Brain microvascular endothelial cell (primary cell): ENCODE measurements at regions not wholly inside any gene's neighbourhood (a gene's known extent, or its start where the extent isn't known, plus 50 kb on each side); places are given as distances from the start of the nearest gene placed in this dataset.

Source experiments
- DNase-seq: peaks from one replicate; pipeline ENCODE4 v3.0.0-alpha.2; 2020
- H3K27ac ChIP-seq: fragments of 250-450 bp; sonication (Bioruptor Pico); 2 replicates; pipeline ENCODE4 v1.5.1; 2020; ENCODE audit warnings: mild to moderate bottlenecking, moderate library complexity
- H3K27me3 ChIP-seq: fragments of 250-450 bp; sonication (Bioruptor Pico); replicated peaks from 2 replicates; pipeline ENCODE4 v1.5.1; 2020; ENCODE audit warnings: mild to moderate bottlenecking
- H3K36me3 ChIP-seq: fragments of 250-450 bp; sonication (Bioruptor Pico); replicated peaks from 2 replicates; pipeline ENCODE4 v1.5.1; 2020; ENCODE audit warnings: mild to moderate bottlenecking
- H3K4me3 ChIP-seq: 2 replicates; pipeline ENCODE4 v1.5.1; 2011; ENCODE audit warnings: low read depth, mild to moderate bottlenecking, control low read depth, low read length, moderate library complexity
- in situ Hi-C: cut with HindIII; loops from 2 replicates; pipeline ENCODE4 v1.10.0; 2017; ENCODE audit warnings: low sequenced_read_pairs, low pct_ligation_motif_present
- TF ChIP-seq, protein P1 (sequence below): IDR thresholded peaks from 2 replicates; pipeline ENCODE4 v1.5.1; 2011; ENCODE audit warnings: low read depth, mild to moderate bottlenecking, moderate library complexity, low read length, control low read depth, inconsistent platforms; ENCODE audit errors: missing control alignments

DNA sequence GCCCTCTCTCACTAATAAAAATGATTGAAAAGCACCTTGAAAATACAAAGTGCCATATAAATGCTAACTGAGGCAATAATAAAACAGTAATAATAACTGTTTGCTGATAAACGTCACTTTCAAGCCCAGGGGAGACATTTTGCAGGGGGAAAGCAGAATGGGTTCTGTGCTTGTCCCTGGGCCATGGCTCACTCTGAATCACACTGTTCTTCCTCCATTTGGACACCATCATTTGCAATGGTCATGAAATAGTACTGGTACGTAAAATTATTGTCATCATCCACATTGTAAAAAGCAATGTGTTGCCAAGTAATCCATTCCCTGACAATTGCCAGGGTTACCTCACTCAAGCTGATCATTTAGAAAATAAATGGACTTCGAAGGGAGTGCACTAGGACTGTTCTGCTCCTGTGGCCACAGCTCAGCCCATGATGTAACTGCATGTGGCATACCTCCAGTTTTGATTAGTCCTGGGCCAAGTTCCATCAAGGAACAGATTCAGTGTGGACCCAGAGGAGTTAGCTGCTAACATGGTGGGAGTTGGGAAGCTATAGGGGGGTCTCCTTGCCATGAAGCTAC lies 508.8 kb upstream of the CELF4 start:
- Histone ChIP-seq H3K27ac (no peak overlapping the region), H3K27me3 (no peaks in the 10 kb centered on the region), H3K4me3 (no peak overlapping the region), H3K36me3 (no peaks in the 10 kb centered on the region)
- no peak for DNase-seq
- in situ Hi-C loops, result no loop called here
- TF ChIP-seq, protein P1, sequence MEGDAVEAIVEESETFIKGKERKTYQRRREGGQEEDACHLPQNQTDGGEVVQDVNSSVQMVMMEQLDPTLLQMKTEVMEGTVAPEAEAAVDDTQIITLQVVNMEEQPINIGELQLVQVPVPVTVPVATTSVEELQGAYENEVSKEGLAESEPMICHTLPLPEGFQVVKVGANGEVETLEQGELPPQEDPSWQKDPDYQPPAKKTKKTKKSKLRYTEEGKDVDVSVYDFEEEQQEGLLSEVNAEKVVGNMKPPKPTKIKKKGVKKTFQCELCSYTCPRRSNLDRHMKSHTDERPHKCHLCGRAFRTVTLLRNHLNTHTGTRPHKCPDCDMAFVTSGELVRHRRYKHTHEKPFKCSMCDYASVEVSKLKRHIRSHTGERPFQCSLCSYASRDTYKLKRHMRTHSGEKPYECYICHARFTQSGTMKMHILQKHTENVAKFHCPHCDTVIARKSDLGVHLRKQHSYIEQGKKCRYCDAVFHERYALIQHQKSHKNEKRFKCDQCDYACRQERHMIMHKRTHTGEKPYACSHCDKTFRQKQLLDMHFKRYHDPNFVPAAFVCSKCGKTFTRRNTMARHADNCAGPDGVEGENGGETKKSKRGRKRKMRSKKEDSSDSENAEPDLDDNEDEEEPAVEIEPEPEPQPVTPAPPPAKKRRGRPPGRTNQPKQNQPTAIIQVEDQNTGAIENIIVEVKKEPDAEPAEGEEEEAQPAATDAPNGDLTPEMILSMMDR, result no peak

DNA sequence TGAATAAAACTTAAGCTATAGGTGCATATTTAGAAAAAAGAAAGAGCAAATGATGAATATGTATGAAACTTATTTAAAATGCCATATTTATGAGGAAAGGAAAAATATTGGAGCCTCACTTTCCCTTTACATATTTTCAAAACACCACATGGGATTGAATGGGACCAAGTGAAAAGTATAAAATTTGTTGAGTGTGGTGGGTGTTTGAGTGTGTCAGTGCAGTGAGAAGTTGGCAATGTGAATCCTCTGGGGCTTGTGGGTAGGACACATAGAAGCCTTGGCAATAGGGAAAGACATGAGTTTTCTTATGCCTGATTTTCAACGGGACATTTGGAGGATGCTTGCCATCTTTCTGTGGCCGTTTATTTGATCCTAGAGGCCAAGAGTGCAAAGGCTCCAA lies 502.2 kb upstream of the CELF4 start:
- TF ChIP-seq, protein P1, result no peak
- in situ Hi-C loops, result no loop called here
- Histone ChIP-seq H3K27me3 (no peaks in the 10 kb centered on the region), H3K27ac (no peak overlapping the region), H3K4me3 (no peak overlapping the region), H3K36me3 (no peaks in the 10 kb centered on the region)
- no peak for DNase-seq

DNA sequence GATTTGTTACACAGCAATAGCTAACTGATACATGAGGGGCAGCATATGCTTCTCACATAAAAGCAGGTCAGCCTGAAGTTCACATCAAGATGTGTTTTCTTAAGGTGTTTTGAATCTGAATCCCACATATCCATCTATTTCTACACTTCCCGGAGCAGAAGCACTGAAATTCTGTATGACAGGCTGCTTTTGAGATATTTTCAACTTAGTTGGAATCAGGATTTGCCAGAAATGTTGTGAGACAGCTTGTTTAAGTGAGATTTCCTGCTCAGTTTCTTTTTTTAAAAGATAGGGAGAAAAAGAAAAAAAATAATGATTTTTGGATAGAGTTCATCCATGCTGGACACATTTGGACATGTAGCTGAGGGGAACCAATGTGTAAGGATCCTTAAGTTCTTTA lies 501.5 kb upstream of the CELF4 start:
- Histone ChIP-seq H3K36me3 (no peaks in the 10 kb centered on the region), H3K27me3 (no peaks in the 10 kb centered on the region), H3K27ac (no peak overlapping the region), H3K4me3 (no peak overlapping the region)
- in situ Hi-C loops, result no loop called here
- no peak for DNase-seq
- TF ChIP-seq, protein P1, result no peak

DNA sequence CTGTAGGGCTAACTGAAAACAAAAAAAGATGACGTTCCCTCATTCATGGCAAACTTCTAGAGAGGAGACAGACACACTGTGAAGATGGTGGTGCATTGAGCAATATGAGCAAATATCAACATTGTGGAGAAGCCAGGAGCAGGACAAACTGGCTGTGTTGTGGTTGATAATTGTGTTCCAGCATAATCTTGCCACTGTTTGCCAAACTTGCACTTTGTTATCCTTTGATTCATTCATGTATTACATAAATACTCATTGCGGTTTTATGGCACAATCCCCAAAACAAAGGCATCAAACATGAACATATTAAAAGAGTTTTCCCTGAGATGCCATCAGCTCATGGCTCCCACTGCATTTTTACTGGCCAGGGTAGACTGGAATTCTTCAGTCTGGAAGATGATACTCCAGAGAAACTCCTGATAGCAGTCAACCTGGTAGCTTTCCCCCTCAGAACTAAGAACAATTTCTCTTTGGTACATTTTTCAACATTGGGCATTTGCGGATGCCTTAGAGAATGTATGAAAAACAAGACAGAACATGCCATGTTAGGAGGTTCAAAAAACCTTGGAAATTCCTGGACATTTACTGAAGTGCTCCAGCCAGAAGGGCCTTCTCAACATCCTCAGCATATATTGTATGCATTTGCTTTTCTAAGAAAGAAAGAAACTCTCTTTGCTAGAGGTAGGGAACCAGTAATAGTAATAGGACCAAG lies 487.4 kb upstream of the CELF4 start:
- Histone ChIP-seq H3K27ac (no peak overlapping the region), H3K27me3 (no peaks in the 10 kb centered on the region), H3K4me3 (no peak overlapping the region), H3K36me3 (no peaks in the 10 kb centered on the region)
- in situ Hi-C loops, result no loop called here
- TF ChIP-seq, protein P1, result no peak
- DNase-seq, result no peak

DNA sequence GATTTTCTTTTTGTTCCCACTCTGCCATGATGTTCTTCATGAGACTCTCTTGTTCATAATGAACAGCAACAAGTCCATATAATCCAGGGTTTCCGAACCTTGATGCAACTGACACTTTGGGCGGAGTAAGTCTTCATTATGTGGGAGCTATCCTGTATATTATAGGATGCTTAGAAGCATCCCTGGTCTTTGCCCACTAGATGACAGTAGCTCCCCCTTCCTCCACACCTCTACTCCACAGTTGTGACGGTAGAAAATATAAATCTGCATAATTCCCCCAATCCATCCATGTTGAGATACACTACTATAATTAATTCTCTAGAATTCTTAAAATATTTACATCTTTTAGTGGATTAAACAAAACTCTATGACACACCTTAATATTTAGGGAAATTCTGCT lies 482.2 kb upstream of the CELF4 start:
- TF ChIP-seq, protein P1, result no peak
- Histone ChIP-seq H3K4me3 (no peak overlapping the region), H3K27ac (no peak overlapping the region), H3K36me3 (no peaks in the 10 kb centered on the region), H3K27me3 (no peaks in the 10 kb centered on the region)
- in situ Hi-C loops, result no loop called here
- DNase-seq, result no peak

DNA sequence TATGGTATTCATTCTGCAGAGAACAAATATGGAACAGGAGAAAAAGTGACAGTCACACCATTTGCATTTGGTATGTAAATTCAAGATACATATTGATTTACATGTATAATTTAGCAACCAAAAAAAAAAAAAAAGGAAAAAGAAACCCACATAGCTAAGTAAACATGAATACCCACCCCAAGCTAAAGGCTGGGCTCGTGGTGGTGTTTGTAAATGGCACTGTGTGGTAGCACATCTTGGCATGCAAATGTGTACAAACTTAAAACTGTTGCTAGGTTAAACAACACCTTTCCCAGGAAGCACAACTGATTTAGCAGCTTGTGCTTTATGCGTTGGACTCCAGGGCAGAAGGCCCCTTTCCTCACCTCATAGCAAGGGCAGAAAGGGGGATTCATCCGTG lies 481.1 kb upstream of the CELF4 start:
- no peak for DNase-seq
- TF ChIP-seq, protein P1, result no peak
- in situ Hi-C loops, result no loop called here
- Histone ChIP-seq H3K27me3 (no peaks in the 10 kb centered on the region), H3K27ac (no peak overlapping the region), H3K36me3 (no peaks in the 10 kb centered on the region), H3K4me3 (no peak overlapping the region)
